HEK293T (cell line): ENCODE measurements at regions not wholly inside any gene's neighbourhood (a gene's known extent, or its start where the extent isn't known, plus 50 kb on each side); places are given as distances from the start of the nearest gene placed in this dataset.
"Not testable (repeated sequence)": the region's sequence is repeated elsewhere in the genome, so short reads cannot be mapped to it uniquely, and the experiment has no call there.

Experiments used
- FOXA1 ChIP-seq: fragments of 450-650 bp; IDR thresholded peaks from 2 replicates; pipeline ENCODE4 v1.6.1; 2016; ENCODE audit warnings: mild to moderate bottlenecking
- NFRKB ChIP-seq: fragments of 450-650 bp; IDR thresholded peaks from 2 replicates; pipeline ENCODE4 v1.6.1; 2016; ENCODE audit warnings: mild to moderate bottlenecking, moderate library complexity
- SP1 ChIP-seq: fragments of 450-650 bp; IDR thresholded peaks from 2 replicates; pipeline ENCODE4 v1.6.1; 2017
- SUZ12 ChIP-seq: fragments of 450-650 bp; IDR thresholded peaks from 2 replicates; pipeline ENCODE4 v1.6.1; 2016; ENCODE audit warnings: mild to moderate bottlenecking
- ZNF384 ChIP-seq: fragments of 450-650 bp; IDR thresholded peaks from 2 replicates; pipeline ENCODE4 v1.6.1; 2016

DNA sequence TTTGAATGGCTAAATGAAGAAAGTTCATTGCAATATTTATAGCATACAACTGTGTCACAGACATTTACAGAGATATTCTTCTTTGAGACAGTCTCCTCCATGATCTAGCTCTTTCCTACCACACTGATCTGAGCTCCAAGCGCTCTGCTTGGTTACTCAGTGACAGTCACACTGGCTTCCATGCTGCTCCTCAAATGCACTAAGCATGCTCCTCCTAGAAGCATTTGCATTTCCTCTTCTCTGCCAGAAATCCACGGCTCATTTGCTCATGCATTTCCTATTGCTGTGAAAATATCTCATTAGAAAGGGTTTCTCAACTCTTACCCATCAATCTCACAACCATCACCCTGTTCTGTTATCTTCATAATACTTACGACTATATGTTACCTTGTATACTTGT, 208.2 kb downstream of the UBE2NL start:
- TF ChIP-seq SP1, ZNF384, SUZ12, FOXA1, NFRKB: not testable (repeated sequence)
